OCI-LY1 (cell line): ENCODE measurements at regions not wholly inside any gene's neighbourhood (a gene's known extent, or its start where the extent isn't known, plus 50 kb on each side); places are given as distances from the start of the nearest gene placed in this dataset.

Source experiments
- H2AFZ ChIP-seq: fragments of 200-600 bp; sonication (generic), shearing (Covaris generic); 2 replicates; pipeline ENCODE4 v1.6.0; 2014; ENCODE audit warnings: antibody characterized with exemption, mild to moderate bottlenecking, low read length
- H3F3A ChIP-seq: fragments of 200-600 bp; sonication (generic), shearing (Covaris generic); 2 replicates; pipeline ENCODE4 v1.6.0; 2014; ENCODE audit warnings: mild to moderate bottlenecking, antibody characterized with exemption, low read length, moderate library complexity; ENCODE audit not compliant: insufficient read depth
- H3K27ac ChIP-seq: fragments of 200-600 bp; sonication (generic); 2 replicates; pipeline ENCODE4 v1.5.1; 2014; ENCODE audit warnings: low read length, mixed run types, mild to moderate bottlenecking, low read depth; ENCODE audit not compliant: poor library complexity, severe bottlenecking
- H3K27me3 ChIP-seq: fragments of 200-600 bp; sonication (generic); 2 replicates; pipeline ENCODE4 v1.6.0; 2014; ENCODE audit warnings: antibody characterized with exemption, mild to moderate bottlenecking, low read length, moderate library complexity; ENCODE audit not compliant: insufficient read depth
- H3K36me3 ChIP-seq: fragments of 200-600 bp; sonication (generic); 2 replicates; pipeline ENCODE4 v1.6.1; 2014; ENCODE audit warnings: mild to moderate bottlenecking, antibody characterized with exemption, low read length, moderate library complexity, mixed read lengths; ENCODE audit not compliant: insufficient read depth
- H3K4me1 ChIP-seq: fragments of 200-600 bp; sonication (generic); 2 replicates; pipeline ENCODE4 v1.5.1; 2014; ENCODE audit warnings: mild to moderate bottlenecking, low read length, moderate library complexity; ENCODE audit not compliant: insufficient read depth, severe bottlenecking
- H3K4me2 ChIP-seq: fragments of 200-600 bp; sonication (generic), shearing (Covaris generic); 2 replicates; pipeline ENCODE4 v1.6.1; 2014; ENCODE audit warnings: low read length
- H3K4me3 ChIP-seq: fragments of 200-600 bp; sonication (generic); 2 replicates; pipeline ENCODE4 v1.5.1; 2014; ENCODE audit warnings: low read length, low read depth, mild to moderate bottlenecking, mixed read lengths; ENCODE audit not compliant: poor library complexity, severe bottlenecking
- H3K79me2 ChIP-seq: fragments of 200-600 bp; shearing (Covaris generic); 2 replicates; pipeline ENCODE4 v1.6.1; 2016; ENCODE audit warnings: mixed run types, low read length, mixed read lengths; ENCODE audit not compliant: insufficient read depth
- H3K9ac ChIP-seq: fragments of 200-600 bp; sonication (generic), shearing (Covaris generic); 2 replicates; pipeline ENCODE4 v1.6.1; 2014; ENCODE audit warnings: mild to moderate bottlenecking, low read length, mixed read lengths
- H3K9me2 ChIP-seq: fragments of 200-600 bp; sonication (generic), shearing (Covaris generic); 2 replicates; pipeline ENCODE4 v1.6.1; 2014; ENCODE audit warnings: low read depth, mild to moderate bottlenecking, low read length, mixed read lengths
- H3K9me3 ChIP-seq: fragments of 200-600 bp; shearing (Covaris generic); 2 replicates; pipeline ENCODE4 v1.6.1; 2014; ENCODE audit warnings: low read length, mixed read lengths
- H4K20me1 ChIP-seq: fragments of 200-600 bp; sonication (generic), shearing (Covaris generic); 2 replicates; pipeline ENCODE4 v1.6.0; 2016; ENCODE audit warnings: mild to moderate bottlenecking, low read length; ENCODE audit not compliant: insufficient read depth
- EZH2 ChIP-seq: fragments of 200-600 bp; sonication (generic), shearing (Covaris generic); IDR thresholded peaks from 2 replicates; pipeline ENCODE4 v1.8.0; 2017; ENCODE audit warnings: borderline replicate concordance, mixed run types, mild to moderate bottlenecking, antibody characterized with exemption, low read length, moderate library complexity, mixed read lengths
- TF ChIP-seq, protein P1 (sequence below): fragments of 200-600 bp; sonication (generic), shearing (Covaris generic); IDR thresholded peaks from 2 replicates; pipeline ENCODE4 v1.5.1; 2017; ENCODE audit warnings: mild to moderate bottlenecking, antibody characterized with exemption, low read length, moderate library complexity, mixed read lengths

DNA sequence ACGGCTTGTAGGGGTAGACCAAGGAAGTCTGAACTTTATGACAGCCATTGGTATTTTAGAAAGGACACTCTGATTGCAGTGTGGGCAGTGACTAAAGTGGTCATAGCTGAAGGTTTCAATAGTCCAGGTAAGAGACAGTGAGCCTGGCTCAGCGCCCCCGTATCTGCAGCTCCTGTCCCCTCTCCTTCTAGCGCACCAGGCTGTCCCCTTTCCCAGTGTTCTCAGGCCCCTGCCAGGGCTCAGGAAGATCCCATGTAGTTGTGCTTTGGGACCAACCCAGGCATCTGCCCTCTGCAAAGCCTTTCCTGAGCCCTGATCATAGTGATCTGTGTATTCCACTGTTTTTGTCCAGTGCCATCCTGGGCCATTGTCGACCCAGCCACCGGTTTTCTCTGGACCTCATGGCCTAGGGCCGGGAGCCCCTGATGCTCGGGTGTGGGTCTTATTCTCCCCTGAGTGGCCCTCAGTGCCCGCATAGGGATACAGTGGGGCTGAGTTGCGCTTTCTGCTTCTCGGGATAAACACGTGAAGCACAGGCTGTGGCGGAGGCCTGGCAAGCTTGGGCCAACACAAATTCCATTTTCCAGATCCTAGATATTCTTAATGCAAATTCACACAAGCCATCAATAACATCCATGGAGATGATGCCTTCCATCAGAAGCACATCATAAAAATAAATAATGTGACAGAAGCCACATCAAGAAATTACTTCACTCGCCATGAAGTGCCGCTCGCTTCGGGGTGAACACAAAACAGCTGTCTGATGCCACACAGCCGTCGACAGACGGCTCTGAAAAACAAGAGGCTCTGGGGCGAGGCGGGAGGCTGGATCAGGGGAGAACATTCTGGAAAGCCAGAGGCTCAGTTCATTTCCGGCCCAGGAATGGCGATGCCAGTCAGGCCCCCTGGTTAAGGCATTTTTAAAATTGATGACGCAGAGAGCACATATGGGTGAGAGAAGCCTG, 805.0 kb downstream of the TBC1D22A start:
- Histone ChIP-seq H3K4me1 (no peaks in the 10 kb centered on the region), H3K36me3 (no peaks in the 10 kb centered on the region), H3K9me3 (no peaks in the 10 kb centered on the region), H3K27ac (no peak overlapping the region), H3K9me2 (no peaks in the 10 kb centered on the region), H3K4me3 (no peak overlapping the region), H3K9ac (no peak overlapping the region), H2AFZ (no peak overlapping the region), H3K79me2 (no peaks in the 10 kb centered on the region), H3K4me2 (no peak overlapping the region), H4K20me1 (no peaks in the 10 kb centered on the region), H3K27me3 (no peaks in the 10 kb centered on the region), H3F3A (no peaks in the 10 kb centered on the region)
- no peak for TF ChIP-seq EZH2
- TF ChIP-seq, protein P1, sequence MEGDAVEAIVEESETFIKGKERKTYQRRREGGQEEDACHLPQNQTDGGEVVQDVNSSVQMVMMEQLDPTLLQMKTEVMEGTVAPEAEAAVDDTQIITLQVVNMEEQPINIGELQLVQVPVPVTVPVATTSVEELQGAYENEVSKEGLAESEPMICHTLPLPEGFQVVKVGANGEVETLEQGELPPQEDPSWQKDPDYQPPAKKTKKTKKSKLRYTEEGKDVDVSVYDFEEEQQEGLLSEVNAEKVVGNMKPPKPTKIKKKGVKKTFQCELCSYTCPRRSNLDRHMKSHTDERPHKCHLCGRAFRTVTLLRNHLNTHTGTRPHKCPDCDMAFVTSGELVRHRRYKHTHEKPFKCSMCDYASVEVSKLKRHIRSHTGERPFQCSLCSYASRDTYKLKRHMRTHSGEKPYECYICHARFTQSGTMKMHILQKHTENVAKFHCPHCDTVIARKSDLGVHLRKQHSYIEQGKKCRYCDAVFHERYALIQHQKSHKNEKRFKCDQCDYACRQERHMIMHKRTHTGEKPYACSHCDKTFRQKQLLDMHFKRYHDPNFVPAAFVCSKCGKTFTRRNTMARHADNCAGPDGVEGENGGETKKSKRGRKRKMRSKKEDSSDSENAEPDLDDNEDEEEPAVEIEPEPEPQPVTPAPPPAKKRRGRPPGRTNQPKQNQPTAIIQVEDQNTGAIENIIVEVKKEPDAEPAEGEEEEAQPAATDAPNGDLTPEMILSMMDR = no peak

- Histone ChIP-seq H3K4me1 (no peaks in the 10 kb centered on the region), H3K4me3 (no peak overlapping the region), H3F3A (no peaks in the 10 kb centered on the region), H3K27ac (no peak overlapping the region), H3K27me3 (no peaks in the 10 kb centered on the region), H3K4me2 (no peak overlapping the region), H3K9ac (no peak overlapping the region), H3K9me3 (no peaks in the 10 kb centered on the region), H3K36me3 (no peaks in the 10 kb centered on the region), H3K9me2 (no peaks in the 10 kb centered on the region), H2AFZ (no peak overlapping the region), H3K79me2 (no peaks in the 10 kb centered on the region), H4K20me1 (no peaks in the 10 kb centered on the region)
- TF ChIP-seq EZH2 = no peak
- TF ChIP-seq, protein P1 = no peak
Observed at GRCh38 chr22:47566491-47566890, 804.0 kb downstream of the TBC1D22A start.

GRCh38 chr22:47565607-47566006, 803.2 kb downstream of the TBC1D22A start:
- no peaks in the 10 kb centered on the region for H3K27me3 ChIP-seq
- no peaks in the 10 kb centered on the region for H3K9me3 ChIP-seq

More at GRCh38 chr22:47565607-47566006, 803.2 kb downstream of the TBC1D22A start:
- Histone ChIP-seq H3F3A (no peaks in the 10 kb centered on the region), H3K4me1 (no peaks in the 10 kb centered on the region), H3K27ac (no peak overlapping the region), H2AFZ (no peak overlapping the region), H3K79me2 (no peaks in the 10 kb centered on the region), H3K36me3 (no peaks in the 10 kb centered on the region), H3K4me3 (no peak overlapping the region), H3K9ac (no peak overlapping the region), H3K4me2 (no peak overlapping the region), H4K20me1 (no peaks in the 10 kb centered on the region), H3K9me2 (no peaks in the 10 kb centered on the region)
- TF ChIP-seq, protein P1 = no peak
